Neural progenitor cell (in vitro differentiated cells): ENCODE measurements at regions not wholly inside any gene's neighbourhood (a gene's known extent, or its start where the extent isn't known, plus 50 kb on each side); places are given as distances from the start of the nearest gene placed in this dataset.
"Not testable (repeated sequence)": the region's sequence is repeated elsewhere in the genome, so short reads cannot be mapped to it uniquely, and the experiment has no call there.

Experiments
- CTCF ChIP-seq: fragments of 200-600 bp; sonication (generic); IDR thresholded peaks from 2 replicates; pipeline ENCODE4 v1.5.1; 2017; ENCODE audit warnings: antibody characterized with exemption, mild to moderate bottlenecking
- EZH2phosphoT487 ChIP-seq: fragments of 200-600 bp; sonication (generic); IDR thresholded peaks from 2 replicates; pipeline ENCODE4 v1.6.1; 2017; ENCODE audit warnings: antibody characterized with exemption

GRCh38 chr2:138250843-138251320 is 250.7 kb upstream of the SPOPL start:
- not testable (repeated sequence) for TF ChIP-seq CTCF, EZH2phosphoT487
